ENCODE measurements at regions not wholly inside any gene's neighbourhood (a gene's known extent, or its start where the extent isn't known, plus 50 kb on each side); places are given as distances from the start of the nearest gene placed in this dataset.
"Not testable (repeated sequence)": the region's sequence is repeated elsewhere in the genome, so short reads cannot be mapped to it uniquely, and the experiment has no call there.

DNA sequence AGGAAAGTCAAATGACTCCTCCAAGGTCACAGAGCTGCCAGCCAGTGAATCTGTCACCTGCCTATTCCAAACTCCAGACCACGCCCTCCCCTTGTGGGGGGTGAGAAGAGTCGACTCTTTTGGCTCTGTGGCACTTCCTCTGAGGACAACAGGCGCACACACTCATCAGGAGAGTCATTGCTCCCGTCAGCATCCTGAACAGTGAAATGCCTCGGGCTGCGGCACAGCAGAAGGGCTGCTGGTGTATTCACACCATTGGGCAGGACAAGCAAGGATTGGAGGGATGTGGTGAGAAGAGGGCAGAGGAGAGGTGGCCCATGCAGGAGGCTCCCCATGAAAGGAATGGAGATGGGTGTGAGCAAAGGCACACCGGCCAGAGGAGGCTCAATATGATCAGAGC lies 239.0 kb downstream of the TOMM20 start:
- H4K20me1 ChIP-seq (ENCODE audit: control insufficient read depth, extremely low read depth, insufficient read depth, low read length) = no peaks in the 10 kb centered on the region
- TF ChIP-seq EZH2 (IDR thresholded peaks at IDR 0.05; ENCODE audit: low read length) = no peak
- TF ChIP-seq CTCF (optimal IDR thresholded peaks at IDR 0.05 in 1 of 3, IDR thresholded peaks at IDR 0.05 in 1 of 3, conservative IDR thresholded peaks at IDR 0.05 in 1 of 3; ENCODE audit: extremely low read depth in 1 of 3, insufficient read depth in 2 of 3, low read length in 3 of 3) = no peak
- DNase-seq (ENCODE audit: low read depth, low spot score) = no peak
- no peak overlapping the region for H2AFZ ChIP-seq (ENCODE audit: control insufficient read depth, low read length)
- H3K9ac ChIP-seq (ENCODE audit: control insufficient read depth, extremely low read depth, insufficient read depth, low read length) = no peak overlapping the region
- H3K9me1 ChIP-seq (ENCODE audit: control insufficient read depth, extremely low read depth, insufficient read depth, low read length) = no peaks in the 10 kb centered on the region
- no peak overlapping the region for H3K4me3 ChIP-seq (ENCODE audit: control insufficient read depth in 2 of 3, extremely low read depth in 1 of 3, insufficient read depth in 2 of 3, low read depth in 1 of 3, low read length in 3 of 3)
- no peaks in the 10 kb centered on the region for H3K27me3 ChIP-seq (ENCODE audit: control insufficient read depth, extremely low read depth, insufficient read depth, low read length)
- dilution Hi-C loops (cut with MboI; ENCODE audit: extremely low pct_ligation_motif_present, low sequenced_read_pairs) = no loop called here
- no peaks in the 10 kb centered on the region for H3K9me3 ChIP-seq (ENCODE audit: control insufficient read depth, low read depth, low read length)
- no peak for FAIRE-seq
- no peak overlapping the region for H3K4me2 ChIP-seq (ENCODE audit: control insufficient read depth, extremely low read depth, insufficient read depth, low read depth, low read length)
- H3K79me2 ChIP-seq (ENCODE audit: control insufficient read depth, insufficient read depth, low read length) = no peaks in the 10 kb centered on the region
- H3K4me1 ChIP-seq (ENCODE audit: control insufficient read depth, extremely low read depth, insufficient read depth, low read length) = peaks cover 25% of the 10 kb centered on the region
- no peak overlapping the region for H3K27ac ChIP-seq (ENCODE audit: control insufficient read depth, insufficient read depth, low read length)
- H3K36me3 ChIP-seq (ENCODE audit: control insufficient read depth in 2 of 2, extremely low read depth in 1 of 2, insufficient read depth in 2 of 2, low read length in 2 of 2) = no peaks in the 10 kb centered on the region

GRCh38 chr1:234888247-234888646 lies 240.4 kb downstream of the TOMM20 start:
- H3K9me1 ChIP-seq (ENCODE audit: control insufficient read depth, extremely low read depth, insufficient read depth, low read length); dilution Hi-C loops (cut with MboI; ENCODE audit: extremely low pct_ligation_motif_present, low sequenced_read_pairs); H3K4me2 ChIP-seq (ENCODE audit: control insufficient read depth, extremely low read depth, insufficient read depth, low read depth, low read length); H3K9me3 ChIP-seq (ENCODE audit: control insufficient read depth, low read depth, low read length); H2AFZ ChIP-seq (ENCODE audit: control insufficient read depth, low read length); H3K9ac ChIP-seq (ENCODE audit: control insufficient read depth, extremely low read depth, insufficient read depth, low read length); H4K20me1 ChIP-seq (ENCODE audit: control insufficient read depth, extremely low read depth, insufficient read depth, low read length); H3K27ac ChIP-seq (ENCODE audit: control insufficient read depth, insufficient read depth, low read length); H3K36me3 ChIP-seq (ENCODE audit: control insufficient read depth in 2 of 2, extremely low read depth in 1 of 2, insufficient read depth in 2 of 2, low read length in 2 of 2); H3K79me2 ChIP-seq (ENCODE audit: control insufficient read depth, insufficient read depth, low read length); FAIRE-seq; DNase-seq (ENCODE audit: low read depth, low spot score); H3K4me3 ChIP-seq (ENCODE audit: control insufficient read depth in 2 of 3, extremely low read depth in 1 of 3, insufficient read depth in 2 of 3, low read depth in 1 of 3, low read length in 3 of 3); H3K27me3 ChIP-seq (ENCODE audit: control insufficient read depth, extremely low read depth, insufficient read depth, low read length): not testable (repeated sequence)
- H3K4me1 ChIP-seq (ENCODE audit: control insufficient read depth, extremely low read depth, insufficient read depth, low read length) = peaks cover 14% of the 10 kb centered on the region
